ENCODE measurements at regions not wholly inside any gene's neighbourhood (a gene's known extent, or its start where the extent isn't known, plus 50 kb on each side); places are given as distances from the start of the nearest gene placed in this dataset.

- DNase-seq: no peak
These were observed 353.3 kb downstream of the C16orf95 start for GRCh38 chr16:86963600-86964575.

GRCh38 chr16:86964796-86965241 lies 352.4 kb downstream of the C16orf95 start:
- DNase-seq: no peak

- DNase-seq: no peak
These were observed 351.9 kb downstream of the C16orf95 start for GRCh38 chr16:86965331-86965730.

- DNase-seq: no peak
These were observed 351.2 kb downstream of the C16orf95 start for GRCh38 chr16:86965840-86966550.

- DNase-seq: no peak
These were observed 350.4 kb downstream of the C16orf95 start for GRCh38 chr16:86966777-86967176.

GRCh38 chr16:86968866-86969265 lies 348.3 kb downstream of the C16orf95 start:
- no peak for DNase-seq

- no peak for DNase-seq
These were observed 347.5 kb downstream of the C16orf95 start for GRCh38 chr16:86969716-86970115.

- DNase-seq: no peak
These were observed 346.9 kb downstream of the C16orf95 start for GRCh38 chr16:86970279-86970678.

- DNase-seq: no peak
These were observed 346.5 kb downstream of the C16orf95 start for GRCh38 chr16:86970726-86971125.

- no peak for DNase-seq
These were observed 345.9 kb downstream of the C16orf95 start for GRCh38 chr16:86971251-86971650.

GRCh38 chr16:86974120-86974519 lies 343.1 kb downstream of the C16orf95 start:
- DNase-seq: no peak

GRCh38 chr16:86975445-86975844 lies 341.7 kb downstream of the C16orf95 start:
- DNase-seq: no peak

- no peak for DNase-seq
These were observed 340.0 kb downstream of the C16orf95 start for GRCh38 chr16:86977076-86977676.

GRCh38 chr16:86978445-86979030 lies 338.7 kb downstream of the C16orf95 start:
- DNase-seq: no peak

GRCh38 chr16:86979061-86979460 lies 338.1 kb downstream of the C16orf95 start:
- DNase-seq: no peak

- DNase-seq: no peak
These were observed 337.1 kb downstream of the C16orf95 start for GRCh38 chr16:86979984-86980553.

- no peak for DNase-seq
These were observed 336.5 kb downstream of the C16orf95 start for GRCh38 chr16:86980644-86981043.

GRCh38 chr16:86982347-86982596 lies 334.9 kb downstream of the C16orf95 start:
- DNase-seq: no peak

GRCh38 chr16:86982912-86983311 lies 334.3 kb downstream of the C16orf95 start:
- DNase-seq: no peak

- no peak for DNase-seq
These were observed 333.6 kb downstream of the C16orf95 start for GRCh38 chr16:86983621-86984020.

GRCh38 chr16:86984343-86984742 lies 332.8 kb downstream of the C16orf95 start:
- DNase-seq: no peak

- no peak for DNase-seq
These were observed 332.1 kb downstream of the C16orf95 start for GRCh38 chr16:86984991-86985647.

GRCh38 chr16:86985648-86986015 lies 331.6 kb downstream of the C16orf95 start:
- DNase-seq: no peak
